CD4-positive, alpha-beta T cell treated with Interleukin-10 for 1 hour (primary cell): ENCODE measurements at regions not wholly inside any gene's neighbourhood (a gene's known extent, or its start where the extent isn't known, plus 50 kb on each side); places are given as distances from the start of the nearest gene placed in this dataset.
"Not testable (repeated sequence)": the region's sequence is repeated elsewhere in the genome, so short reads cannot be mapped to it uniquely, and the experiment has no call there.

Source experiments
- DNase-seq: peaks from one replicate; pipeline ENCODE4 v3.0.0-alpha.2; 2020

DNA sequence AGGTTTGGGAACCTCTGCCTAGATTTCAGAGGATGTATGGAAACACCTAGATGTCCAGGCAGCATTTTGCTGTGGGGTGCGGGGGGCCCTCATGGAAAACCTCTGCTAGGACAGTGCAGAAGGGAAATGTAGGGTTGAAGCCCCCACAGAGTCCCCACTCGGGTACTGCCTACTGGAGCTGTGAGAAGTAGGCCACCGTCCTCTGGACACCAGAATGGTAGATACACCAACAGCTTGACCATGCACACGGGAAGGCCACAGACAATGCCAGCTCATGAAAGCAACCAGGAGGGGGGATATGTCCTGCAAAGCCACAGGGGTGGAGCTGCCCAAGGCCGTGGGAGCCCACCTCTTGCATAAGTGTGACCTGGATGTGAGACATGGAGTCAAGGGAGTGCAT, 1336.5 kb downstream of the SPATA31A7 start:
- DNase-seq, result not testable (repeated sequence)

DNA sequence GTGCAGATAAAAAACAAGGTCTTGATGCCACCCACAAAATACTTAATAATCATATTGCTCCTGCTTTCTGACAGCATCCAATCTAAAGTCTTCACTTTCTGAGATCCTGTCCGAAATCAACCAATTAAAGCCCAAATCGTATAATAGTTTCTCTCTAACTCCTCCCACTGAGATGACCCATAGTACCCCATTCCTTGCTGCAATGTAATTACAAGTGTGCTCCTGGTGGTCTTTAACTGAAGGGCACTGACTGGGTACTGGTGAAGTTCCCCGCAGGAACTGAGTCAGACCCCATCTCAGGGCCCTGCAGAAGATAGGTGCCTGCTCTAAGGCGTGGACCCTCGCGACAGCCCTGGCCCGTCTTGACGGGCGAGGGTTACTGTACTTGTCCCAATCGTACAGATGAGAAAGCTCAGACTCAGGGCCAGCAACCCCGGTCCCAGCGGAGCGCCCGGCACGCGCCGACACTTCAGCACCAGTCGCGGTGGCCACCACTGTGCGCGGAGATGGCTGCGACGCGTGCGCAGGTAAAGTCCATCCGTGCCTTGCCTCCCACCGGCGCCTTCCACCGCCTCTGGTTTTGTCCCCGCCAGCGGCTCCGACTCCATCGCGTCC, 1342.4 kb downstream of the SPATA31A7 start:
- DNase-seq, result not testable (repeated sequence)

DNA sequence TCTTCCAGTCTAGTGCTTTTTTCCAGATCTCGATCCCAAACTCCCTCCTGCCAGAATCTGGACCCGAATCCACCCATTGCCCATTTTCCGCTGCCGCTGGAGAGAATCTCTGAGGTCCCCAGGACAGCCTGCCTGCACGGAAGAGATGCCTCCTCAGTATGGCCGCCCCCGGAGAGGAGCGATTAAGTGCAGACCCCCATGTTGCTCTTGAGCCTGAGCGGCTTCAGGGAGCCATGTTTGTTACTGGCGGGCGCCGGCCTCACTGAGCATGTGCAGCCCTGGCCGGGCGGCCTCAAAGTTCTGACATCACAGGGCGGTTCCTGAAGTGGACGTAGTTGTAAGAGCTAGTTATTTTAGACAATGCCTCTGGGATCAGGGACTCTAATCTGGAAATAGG, 1342.9 kb downstream of the SPATA31A7 start:
- peak; percentile 58 for DNase-seq

DNA sequence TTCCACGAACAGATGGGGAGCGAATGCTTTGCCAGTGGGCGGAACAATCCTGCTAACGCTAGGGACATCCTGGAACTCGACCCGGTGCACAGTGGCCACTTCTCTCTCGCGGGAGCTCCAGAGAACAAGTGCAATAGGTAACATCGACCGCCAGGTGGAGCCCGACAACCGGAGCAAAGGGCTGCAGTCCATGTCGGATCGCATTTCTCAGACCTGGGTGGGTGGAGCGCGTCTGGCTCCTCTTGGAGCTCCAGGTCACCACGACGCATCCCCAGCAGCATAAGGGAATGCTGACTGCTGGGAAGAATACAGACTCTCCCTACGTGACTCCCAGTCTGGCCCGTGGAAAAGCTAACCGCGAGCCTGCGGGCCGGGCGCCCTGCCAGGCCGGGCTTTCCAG, 1360.7 kb downstream of the SPATA31A7 start:
- not testable (repeated sequence) for DNase-seq

DNA sequence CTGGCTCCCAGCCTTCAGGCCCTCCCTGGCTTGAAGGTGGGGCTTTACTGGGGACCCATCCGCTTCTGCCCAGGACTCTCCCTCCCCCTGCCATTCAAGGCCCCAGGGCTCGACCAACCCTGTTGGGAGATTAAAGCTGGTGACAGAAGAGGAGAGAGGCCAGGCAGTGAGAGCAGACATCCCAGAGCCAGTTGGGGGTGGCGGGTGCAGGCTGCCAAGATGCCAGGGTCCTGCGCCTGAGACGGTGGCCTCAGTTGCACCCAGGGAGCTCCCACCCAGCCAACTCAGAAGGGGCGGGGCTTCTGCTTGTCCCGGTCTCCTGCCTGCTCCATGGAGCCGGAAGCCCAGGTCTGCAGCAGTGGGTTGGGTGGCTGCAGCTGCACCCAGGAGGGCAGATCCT, 1370.8 kb downstream of the SPATA31A7 start:
- not testable (repeated sequence) for DNase-seq

DNA sequence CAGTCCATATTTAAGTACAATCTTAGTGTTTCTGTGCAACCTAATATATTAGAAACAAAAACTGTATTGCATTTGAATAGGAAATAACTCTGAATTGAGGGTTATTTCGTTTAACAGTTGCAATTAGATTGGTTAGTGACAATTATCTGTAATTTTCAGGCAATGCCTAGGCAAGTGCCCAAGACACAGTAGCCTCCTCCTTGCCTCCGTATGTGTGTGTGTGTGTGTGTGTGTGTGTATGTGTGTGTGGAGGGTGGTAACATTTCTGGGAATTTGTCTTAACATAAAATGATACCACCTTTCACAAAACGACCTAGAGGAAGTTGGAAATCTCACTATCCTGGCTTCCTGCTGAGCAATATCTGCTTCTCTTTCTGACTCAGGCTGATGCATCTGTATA, 1375.3 kb downstream of the SPATA31A7 start:
- not testable (repeated sequence) for DNase-seq

DNA sequence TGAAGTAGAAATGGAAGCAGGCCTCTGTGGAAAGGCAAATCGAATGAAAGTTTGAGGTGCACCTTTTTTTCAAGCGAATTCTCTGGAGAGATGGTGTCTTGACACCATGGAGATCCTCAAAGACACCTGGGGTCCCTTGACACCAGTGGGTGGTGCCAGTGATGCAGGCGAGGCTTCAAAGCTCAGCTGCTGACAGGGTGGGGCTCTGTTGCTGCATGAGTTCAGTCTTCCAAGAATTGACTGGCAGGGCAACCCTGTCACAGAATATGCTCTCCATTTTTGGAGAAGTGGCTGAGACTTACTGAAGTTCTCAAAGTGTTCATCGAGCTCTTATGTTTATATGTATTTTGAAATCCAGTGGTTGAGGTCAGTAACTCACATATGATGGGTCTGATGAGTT, 1376.6 kb downstream of the SPATA31A7 start:
- DNase-seq, result not testable (repeated sequence)

DNA sequence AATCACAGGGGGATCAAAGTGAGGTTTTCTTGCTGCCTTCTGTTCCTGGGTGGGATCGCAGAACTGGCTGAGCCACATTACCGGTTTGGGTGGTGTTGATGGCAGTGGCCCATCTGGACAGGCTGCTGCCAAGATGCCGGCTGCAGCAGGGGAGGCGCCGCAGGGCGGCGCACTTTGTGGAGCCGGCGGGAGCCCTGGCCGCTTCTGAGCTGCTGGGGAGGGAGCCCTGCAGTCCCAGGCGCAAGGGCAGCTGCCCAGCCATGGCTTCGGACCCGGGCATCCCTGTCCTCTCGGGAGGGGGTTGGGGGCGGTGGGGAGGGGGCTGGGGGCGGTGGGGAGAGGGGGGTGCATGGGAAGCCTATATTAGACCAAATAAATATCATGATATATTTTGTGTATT, 1407.3 kb downstream of the SPATA31A7 start:
- DNase-seq, result not testable (repeated sequence)
